NB4 (cell line): ENCODE measurements at regions not wholly inside any gene's neighbourhood (a gene's known extent, or its start where the extent isn't known, plus 50 kb on each side); places are given as distances from the start of the nearest gene placed in this dataset.

Experiments
- POLR2A ChIP-seq: IDR thresholded peaks from 2 replicates; pipeline ENCODE4 v1.6.1; 2011; ENCODE audit warnings: mild to moderate bottlenecking; ENCODE audit not compliant: insufficient read length; ENCODE audit errors: extremely low read depth
- TF ChIP-seq, protein P1 (sequence below): IDR thresholded peaks from one replicate; pipeline ENCODE4 v1.5.1; 2012; ENCODE audit warnings: low read depth, low read length

DNA sequence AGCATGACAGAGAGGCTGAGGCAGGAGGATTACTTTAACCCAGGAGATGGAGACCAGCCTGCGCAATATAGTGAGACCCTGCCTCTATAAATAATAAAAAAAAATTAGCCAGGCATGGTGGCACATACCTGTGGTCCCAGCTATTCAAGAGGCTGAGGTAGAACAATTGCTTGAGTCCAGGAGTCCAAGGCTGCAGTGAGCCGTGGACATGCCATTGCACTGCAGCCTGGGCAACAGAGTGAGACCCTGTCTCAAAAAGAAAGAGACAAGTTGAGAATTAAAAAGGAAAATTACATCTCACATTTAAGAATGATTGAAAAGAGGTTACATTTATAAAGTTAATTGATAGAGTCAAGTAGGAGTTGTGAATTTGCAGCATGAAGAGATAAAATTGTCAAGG is 91.4 kb upstream of the TMPO start:
- TF ChIP-seq POLR2A = no peak
- TF ChIP-seq, protein P1, sequence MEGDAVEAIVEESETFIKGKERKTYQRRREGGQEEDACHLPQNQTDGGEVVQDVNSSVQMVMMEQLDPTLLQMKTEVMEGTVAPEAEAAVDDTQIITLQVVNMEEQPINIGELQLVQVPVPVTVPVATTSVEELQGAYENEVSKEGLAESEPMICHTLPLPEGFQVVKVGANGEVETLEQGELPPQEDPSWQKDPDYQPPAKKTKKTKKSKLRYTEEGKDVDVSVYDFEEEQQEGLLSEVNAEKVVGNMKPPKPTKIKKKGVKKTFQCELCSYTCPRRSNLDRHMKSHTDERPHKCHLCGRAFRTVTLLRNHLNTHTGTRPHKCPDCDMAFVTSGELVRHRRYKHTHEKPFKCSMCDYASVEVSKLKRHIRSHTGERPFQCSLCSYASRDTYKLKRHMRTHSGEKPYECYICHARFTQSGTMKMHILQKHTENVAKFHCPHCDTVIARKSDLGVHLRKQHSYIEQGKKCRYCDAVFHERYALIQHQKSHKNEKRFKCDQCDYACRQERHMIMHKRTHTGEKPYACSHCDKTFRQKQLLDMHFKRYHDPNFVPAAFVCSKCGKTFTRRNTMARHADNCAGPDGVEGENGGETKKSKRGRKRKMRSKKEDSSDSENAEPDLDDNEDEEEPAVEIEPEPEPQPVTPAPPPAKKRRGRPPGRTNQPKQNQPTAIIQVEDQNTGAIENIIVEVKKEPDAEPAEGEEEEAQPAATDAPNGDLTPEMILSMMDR = no peak
